ENCODE measurements at regions not wholly inside any gene's neighbourhood (a gene's known extent, or its start where the extent isn't known, plus 50 kb on each side); places are given as distances from the start of the nearest gene placed in this dataset.

DNA sequence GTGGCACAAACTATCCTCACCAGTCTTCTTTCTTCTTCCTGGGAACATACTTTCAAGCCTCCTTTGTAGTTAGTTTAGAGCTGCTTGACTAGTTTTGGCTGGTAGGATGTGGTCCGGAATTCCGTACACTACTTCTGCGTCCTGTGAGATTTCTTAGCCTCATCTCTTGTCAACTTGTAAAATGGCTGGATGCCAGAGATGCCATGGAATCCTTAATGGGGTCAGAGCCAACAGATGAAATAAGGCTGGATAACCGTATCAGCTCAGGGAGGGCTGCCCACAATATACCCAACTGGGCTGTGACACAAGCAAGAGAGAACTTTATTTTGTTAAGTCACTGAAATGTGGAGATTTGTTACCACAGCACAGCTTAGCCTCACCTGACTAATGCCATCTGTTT is 466.9 kb upstream of the MDFIC2 start:
- no peaks in the 10 kb centered on the region for H3K4me1 Mint-ChIP-seq
- no peak for ATAC-seq
- H3K27me3 Mint-ChIP-seq, result peaks cover 8% of the 10 kb centered on the region
- no peak overlapping the region for H3K4me3 Mint-ChIP-seq
- H3K36me3 Mint-ChIP-seq, result no peaks in the 10 kb centered on the region
- H3K9me3 Mint-ChIP-seq, result no peaks in the 10 kb centered on the region
- H3K27ac Mint-ChIP-seq, result no peak overlapping the region

DNA sequence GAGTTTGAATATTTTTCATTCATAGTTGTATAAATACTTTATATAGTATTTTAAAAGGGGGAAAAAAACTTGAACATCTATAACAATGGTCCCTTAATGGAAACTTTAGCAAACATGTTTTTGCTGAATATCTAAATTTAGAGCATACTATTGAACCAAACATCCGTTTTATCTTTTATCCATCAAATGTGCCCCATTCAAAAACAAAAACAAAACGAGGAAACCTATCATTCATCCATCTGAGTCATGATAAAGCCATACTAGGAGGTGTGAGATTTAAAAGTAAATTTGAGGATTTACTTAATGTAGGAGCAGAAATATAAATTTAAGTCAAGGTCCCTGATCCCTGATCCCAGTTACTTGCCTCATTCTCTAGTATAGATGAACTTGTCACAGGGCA is 463.6 kb upstream of the MDFIC2 start:
- ATAC-seq, result no peak
- H3K27me3 Mint-ChIP-seq, result peaks cover 13% of the 10 kb centered on the region
- no peaks in the 10 kb centered on the region for H3K4me1 Mint-ChIP-seq
- no peaks in the 10 kb centered on the region for H3K9me3 Mint-ChIP-seq
- H3K36me3 Mint-ChIP-seq, result no peaks in the 10 kb centered on the region
- H3K27ac Mint-ChIP-seq, result no peak overlapping the region
- no peak overlapping the region for H3K4me3 Mint-ChIP-seq

DNA sequence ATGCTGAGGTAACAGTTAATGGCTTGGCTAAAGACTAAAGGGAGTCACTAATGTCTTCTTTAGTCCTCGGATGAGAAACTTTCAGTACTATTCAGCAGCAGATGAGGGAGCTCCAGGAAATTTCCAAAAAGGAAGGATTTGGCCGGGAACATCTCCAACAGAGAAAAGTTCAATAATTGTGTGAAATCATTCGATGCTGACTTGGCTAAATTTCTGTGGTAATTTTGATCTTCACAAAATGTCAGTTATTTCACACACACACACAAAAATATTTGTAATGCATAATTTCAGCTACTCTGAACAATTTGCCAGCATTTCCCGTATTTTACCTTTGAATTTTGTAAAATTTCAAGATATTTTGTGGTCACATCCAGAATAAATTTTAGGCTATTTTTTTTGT is 462.8 kb upstream of the MDFIC2 start:
- ATAC-seq, result no peak
- Mint-ChIP-seq H3K36me3 (no peaks in the 10 kb centered on the region), H3K4me1 (no peaks in the 10 kb centered on the region), H3K9me3 (no peaks in the 10 kb centered on the region), H3K27me3 (peaks cover 15% of the 10 kb centered on the region), H3K27ac (no peak overlapping the region), H3K4me3 (no peak overlapping the region)

DNA sequence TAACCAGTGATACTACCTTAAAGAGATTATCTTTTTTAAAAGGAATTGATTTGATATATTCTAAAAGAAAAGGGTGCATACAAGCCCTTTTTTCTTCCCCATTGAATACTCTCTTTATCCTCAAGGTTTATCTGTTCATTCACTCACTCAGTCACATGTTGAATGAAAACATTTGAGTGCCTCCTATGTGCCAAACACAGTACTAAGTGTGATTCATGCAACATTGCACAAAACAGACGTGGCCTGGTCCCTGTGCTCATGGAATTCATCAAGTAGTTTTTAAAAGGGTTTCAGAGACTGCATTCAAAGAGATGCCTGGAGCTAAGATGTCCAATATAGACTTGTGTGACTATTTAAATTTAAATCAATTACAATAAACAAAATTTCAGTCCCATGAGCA is 462.2 kb upstream of the MDFIC2 start:
- no peaks in the 10 kb centered on the region for H3K9me3 Mint-ChIP-seq
- no peaks in the 10 kb centered on the region for H3K36me3 Mint-ChIP-seq
- ATAC-seq, result no peak
- H3K27ac Mint-ChIP-seq, result no peak overlapping the region
- no peak overlapping the region for H3K4me3 Mint-ChIP-seq
- peaks cover 21% of the 10 kb centered on the region for H3K27me3 Mint-ChIP-seq
- no peaks in the 10 kb centered on the region for H3K4me1 Mint-ChIP-seq

DNA sequence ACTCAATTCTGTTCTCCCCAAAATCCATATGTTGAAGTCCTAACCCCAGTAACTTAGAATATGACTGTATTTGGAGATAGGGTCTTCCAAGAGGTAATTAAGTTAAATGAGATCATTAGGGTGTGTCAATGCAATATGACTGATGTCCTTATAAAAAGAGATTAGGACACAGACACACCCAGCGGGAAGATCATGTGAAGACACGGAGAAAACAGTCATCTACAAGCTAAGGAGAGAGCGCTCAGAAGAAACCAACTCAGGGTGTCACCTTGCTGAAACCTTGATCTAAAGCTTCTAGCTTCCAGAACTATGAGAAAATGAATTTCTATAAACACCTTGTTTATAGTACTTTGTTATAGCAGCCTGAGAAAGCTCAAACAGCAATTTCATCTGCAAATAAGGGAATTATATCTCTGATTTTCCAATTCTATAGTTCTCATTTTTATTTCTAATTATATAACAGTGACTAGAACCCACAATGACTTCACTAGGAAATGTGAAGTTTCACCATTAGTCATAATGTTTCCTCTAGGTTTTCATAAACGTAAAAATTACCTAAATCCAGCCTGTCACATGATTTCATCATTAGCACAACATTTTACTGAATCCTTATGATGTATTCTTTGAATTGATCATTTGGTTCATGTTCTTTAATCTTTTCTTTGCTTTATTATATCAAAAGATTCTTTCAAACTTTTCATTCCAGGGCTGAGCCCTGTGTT is 459.1 kb upstream of the MDFIC2 start:
- Mint-ChIP-seq H3K27ac (no peak overlapping the region), H3K9me3 (peaks cover 4% of the 10 kb centered on the region), H3K4me1 (no peaks in the 10 kb centered on the region), H3K36me3 (no peaks in the 10 kb centered on the region), H3K4me3 (no peak overlapping the region), H3K27me3 (peaks cover 30% of the 10 kb centered on the region)
- no peak for ATAC-seq

DNA sequence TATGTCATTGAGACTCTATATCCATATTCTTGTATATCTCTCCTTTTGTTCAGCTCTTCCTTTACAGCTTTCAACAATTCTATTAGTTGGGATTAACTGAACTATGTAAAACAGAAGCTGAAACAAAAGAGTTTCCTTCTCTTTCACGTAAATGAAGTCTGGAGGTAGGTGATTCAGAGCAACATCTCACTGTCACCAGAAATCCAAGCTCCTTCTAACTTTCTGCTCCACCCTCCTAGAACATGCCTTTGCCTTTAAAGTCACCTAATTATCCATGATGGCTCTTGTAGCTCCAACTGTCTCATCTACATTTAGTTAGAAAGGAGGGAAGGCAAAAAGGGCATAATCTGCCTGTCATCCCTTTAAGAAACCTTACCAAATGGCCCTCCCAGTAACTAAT is 458.2 kb upstream of the MDFIC2 start:
- Mint-ChIP-seq H3K9me3 (peaks cover 4% of the 10 kb centered on the region), H3K27ac (no peak overlapping the region), H3K36me3 (no peaks in the 10 kb centered on the region), H3K4me3 (no peak overlapping the region), H3K4me1 (no peaks in the 10 kb centered on the region), H3K27me3 (peaks cover 30% of the 10 kb centered on the region)
- no peak for ATAC-seq

DNA sequence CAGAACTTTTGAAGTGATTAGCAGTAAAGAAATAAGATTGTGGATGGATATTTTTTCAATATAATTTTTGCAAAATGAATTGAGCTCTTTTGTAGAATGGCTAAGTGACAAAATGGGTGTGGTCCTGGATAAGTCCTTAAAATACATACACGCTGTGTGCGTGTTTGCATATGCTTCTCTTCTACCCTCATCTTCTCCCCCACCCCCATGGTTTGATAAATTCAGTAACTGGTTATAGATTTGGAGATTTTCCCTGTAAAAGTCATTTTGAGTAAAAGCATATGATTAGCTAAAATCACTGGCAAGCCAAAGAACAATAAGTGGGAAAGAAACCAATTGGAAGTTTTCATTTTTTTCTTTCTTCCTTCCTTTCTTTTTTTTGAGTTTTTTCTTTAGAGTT is 453.9 kb upstream of the MDFIC2 start:
- no peak for ATAC-seq
- no peaks in the 10 kb centered on the region for H3K4me1 Mint-ChIP-seq
- H3K9me3 Mint-ChIP-seq, result peaks cover 4% of the 10 kb centered on the region
- H3K27me3 Mint-ChIP-seq, result peaks cover 19% of the 10 kb centered on the region
- H3K4me3 Mint-ChIP-seq, result no peak overlapping the region
- H3K36me3 Mint-ChIP-seq, result no peaks in the 10 kb centered on the region
- H3K27ac Mint-ChIP-seq, result no peak overlapping the region

DNA sequence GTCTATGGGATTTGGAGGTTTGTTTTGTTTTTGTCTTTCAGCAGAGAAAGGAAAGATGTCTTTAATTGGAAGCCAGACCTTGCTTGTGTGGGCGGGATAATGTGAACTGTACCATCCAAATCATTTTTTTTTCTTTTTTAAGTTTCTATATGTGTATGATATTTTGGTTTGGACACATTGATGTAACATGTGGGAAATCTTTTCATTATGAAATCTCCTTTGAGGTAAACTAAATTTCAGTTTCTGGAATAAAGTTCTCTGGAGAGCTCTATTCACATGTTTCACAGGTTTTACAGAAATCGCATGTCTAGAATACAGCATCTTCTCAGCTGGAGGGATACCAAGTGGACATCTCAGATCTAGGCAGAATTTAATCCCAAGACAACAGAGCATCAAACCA is 451.5 kb upstream of the MDFIC2 start:
- no peak overlapping the region for H3K27ac Mint-ChIP-seq
- H3K27me3 Mint-ChIP-seq, result peaks cover under 1% of the 10 kb centered on the region
- no peak overlapping the region for H3K4me3 Mint-ChIP-seq
- H3K9me3 Mint-ChIP-seq, result peaks cover under 1% of the 10 kb centered on the region
- H3K36me3 Mint-ChIP-seq, result no peaks in the 10 kb centered on the region
- no peak for ATAC-seq
- no peaks in the 10 kb centered on the region for H3K4me1 Mint-ChIP-seq

DNA sequence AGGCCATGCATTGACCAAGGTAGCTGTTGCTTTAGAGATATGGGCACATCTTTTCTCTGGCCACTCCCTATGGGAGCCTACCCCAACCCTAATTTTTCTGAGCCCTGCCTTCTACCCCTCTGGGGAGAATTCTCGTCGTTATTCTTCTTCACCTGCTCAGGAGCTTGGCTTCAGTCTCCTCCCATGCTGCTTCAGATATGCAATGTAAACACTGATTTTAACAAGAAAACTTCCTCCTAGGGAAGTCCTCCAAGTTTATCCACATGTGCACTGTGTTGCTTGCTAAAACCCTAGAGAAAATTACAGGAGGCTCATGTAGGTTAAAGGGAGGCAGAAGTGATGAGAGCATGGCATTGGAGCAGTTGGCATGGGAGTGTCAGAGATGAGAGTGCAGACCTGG is 445.2 kb upstream of the MDFIC2 start:
- H3K4me1 Mint-ChIP-seq, result no peaks in the 10 kb centered on the region
- ATAC-seq, result no peak
- no peak overlapping the region for H3K27ac Mint-ChIP-seq
- no peaks in the 10 kb centered on the region for H3K9me3 Mint-ChIP-seq
- no peaks in the 10 kb centered on the region for H3K27me3 Mint-ChIP-seq
- H3K4me3 Mint-ChIP-seq, result no peak overlapping the region
- H3K36me3 Mint-ChIP-seq, result no peaks in the 10 kb centered on the region

DNA sequence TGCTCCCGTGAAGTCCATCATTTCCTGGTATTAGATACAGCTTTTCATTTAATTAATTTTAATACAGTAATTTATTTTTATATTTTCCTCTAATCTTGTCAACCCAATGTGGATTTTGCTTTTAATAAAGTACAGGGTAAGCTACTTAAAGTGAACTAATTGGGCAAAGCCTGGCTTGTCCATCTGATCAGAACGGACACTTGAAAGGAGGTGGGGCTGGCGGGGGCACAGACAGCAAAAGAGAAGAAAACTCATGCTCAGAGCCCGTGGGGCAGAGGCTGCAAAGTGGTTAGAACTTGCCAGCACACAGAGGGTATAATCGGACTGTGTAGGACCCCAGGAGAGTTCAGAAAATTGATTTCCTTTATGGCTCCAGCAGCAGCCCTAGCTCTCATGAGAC is 443.1 kb upstream of the MDFIC2 start:
- Mint-ChIP-seq H3K9me3 (no peaks in the 10 kb centered on the region), H3K4me3 (no peak overlapping the region), H3K27ac (no peak overlapping the region), H3K4me1 (no peaks in the 10 kb centered on the region), H3K27me3 (no peaks in the 10 kb centered on the region), H3K36me3 (no peaks in the 10 kb centered on the region)
- ATAC-seq, result no peak

DNA sequence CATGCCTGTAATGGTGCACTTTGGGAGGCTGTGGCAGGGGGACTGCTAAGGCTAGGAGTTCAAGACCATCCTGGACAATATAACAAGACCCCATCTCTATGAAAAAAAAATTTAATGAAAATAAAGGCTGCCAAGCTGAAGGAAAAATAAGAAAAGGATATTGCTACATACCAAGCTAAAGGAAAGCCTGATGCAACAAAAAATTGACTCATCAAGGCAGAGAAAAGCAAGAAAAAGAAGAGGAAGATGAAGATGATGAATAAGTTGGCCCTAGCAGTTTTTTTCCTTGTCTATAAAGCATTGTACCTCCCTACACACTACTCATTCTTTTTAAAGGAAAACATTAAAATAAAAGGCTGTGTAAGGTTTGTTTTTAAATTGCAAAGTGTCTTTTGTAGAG is 441.9 kb upstream of the MDFIC2 start:
- Mint-ChIP-seq H3K4me1 (no peaks in the 10 kb centered on the region), H3K9me3 (no peaks in the 10 kb centered on the region), H3K27ac (no peak overlapping the region), H3K4me3 (no peak overlapping the region), H3K36me3 (no peaks in the 10 kb centered on the region), H3K27me3 (no peaks in the 10 kb centered on the region)
- ATAC-seq, result no peak

DNA sequence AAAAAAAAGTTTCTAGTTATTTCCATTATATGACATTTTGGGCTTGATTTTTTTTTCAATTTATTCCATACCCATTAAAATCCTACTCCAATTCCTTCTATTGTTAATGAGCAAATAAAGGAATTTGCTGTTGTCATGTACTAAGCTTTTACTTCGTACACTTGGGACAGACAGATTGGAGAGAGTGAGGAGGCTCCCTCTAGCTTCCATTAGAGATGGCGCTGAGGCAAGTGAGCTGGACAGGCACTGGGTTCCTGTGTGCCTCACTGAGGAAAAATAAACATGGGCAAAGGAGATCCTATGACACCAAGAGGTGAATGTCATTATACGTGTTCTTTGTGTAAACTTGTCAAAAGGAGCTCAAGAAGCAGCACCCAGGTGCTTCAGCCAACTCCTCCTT is 441.1 kb upstream of the MDFIC2 start:
- peaks cover 7% of the 10 kb centered on the region for H3K27me3 Mint-ChIP-seq
- H3K36me3 Mint-ChIP-seq, result no peaks in the 10 kb centered on the region
- no peak overlapping the region for H3K4me3 Mint-ChIP-seq
- H3K4me1 Mint-ChIP-seq, result no peaks in the 10 kb centered on the region
- ATAC-seq, result no peak
- H3K9me3 Mint-ChIP-seq, result no peaks in the 10 kb centered on the region
- no peak overlapping the region for H3K27ac Mint-ChIP-seq

DNA sequence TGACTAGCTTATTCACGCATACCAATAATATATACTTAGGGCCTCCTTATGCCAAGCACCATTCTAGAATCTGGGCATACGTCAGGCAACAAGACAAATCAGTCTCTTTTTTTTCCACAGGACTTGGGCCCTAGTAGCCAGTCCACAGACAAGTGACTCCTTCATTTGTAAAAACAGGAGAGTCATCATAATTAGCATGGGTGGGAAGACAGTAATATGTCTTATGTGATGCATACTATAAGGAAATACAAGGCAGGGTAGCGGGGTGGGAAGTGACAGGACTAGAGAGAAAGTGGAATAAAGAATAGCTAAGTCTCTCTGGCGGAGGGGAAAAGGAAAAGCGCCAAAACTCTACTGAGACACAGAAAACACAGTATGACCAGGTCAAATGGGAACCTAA is 439.6 kb upstream of the MDFIC2 start:
- H3K27ac Mint-ChIP-seq, result no peak overlapping the region
- H3K36me3 Mint-ChIP-seq, result no peaks in the 10 kb centered on the region
- no peak for ATAC-seq
- H3K4me3 Mint-ChIP-seq, result no peak overlapping the region
- peaks cover 11% of the 10 kb centered on the region for H3K27me3 Mint-ChIP-seq
- no peaks in the 10 kb centered on the region for H3K9me3 Mint-ChIP-seq
- H3K4me1 Mint-ChIP-seq, result no peaks in the 10 kb centered on the region

DNA sequence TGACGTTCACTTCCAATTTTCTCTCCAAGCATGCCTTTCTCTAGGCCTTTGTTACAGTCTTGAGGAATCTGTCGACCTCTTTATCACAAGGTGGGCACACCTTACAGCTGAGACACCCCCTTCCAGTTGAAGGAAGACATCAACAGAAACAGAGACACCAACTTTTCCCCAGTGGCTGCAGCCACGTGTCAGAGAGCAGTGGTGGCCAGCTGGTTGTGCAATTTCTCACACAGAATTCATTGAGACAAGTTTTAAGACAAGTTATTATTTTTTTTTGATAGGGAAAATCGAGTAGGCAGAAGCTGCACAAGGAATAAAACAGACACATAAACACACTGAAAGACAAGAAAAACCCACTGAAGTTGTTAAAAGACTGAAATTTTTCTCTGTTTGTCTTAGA is 436.7 kb upstream of the MDFIC2 start:
- Mint-ChIP-seq H3K27ac (no peak overlapping the region), H3K36me3 (no peaks in the 10 kb centered on the region), H3K4me3 (no peak overlapping the region), H3K27me3 (peaks cover 23% of the 10 kb centered on the region), H3K9me3 (no peaks in the 10 kb centered on the region), H3K4me1 (no peaks in the 10 kb centered on the region)
- ATAC-seq, result no peak

DNA sequence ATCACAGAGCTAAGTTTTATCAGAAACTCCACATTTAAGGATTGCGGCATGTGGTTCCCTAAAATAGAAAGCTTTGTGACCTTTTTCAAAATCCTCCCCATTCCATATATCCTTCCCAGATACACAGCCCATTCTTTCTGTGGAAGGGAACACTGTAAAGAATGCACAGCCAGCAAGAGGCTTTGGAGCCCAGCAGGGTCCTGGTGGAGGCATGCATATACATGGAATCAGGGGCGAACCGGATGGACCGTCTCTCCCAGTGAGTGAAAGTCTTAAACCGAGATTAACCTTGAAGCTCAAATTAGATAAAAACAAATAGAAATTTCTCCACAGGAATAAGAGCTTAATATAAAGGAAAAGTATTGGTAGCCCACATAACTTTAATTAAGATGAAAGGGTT is 436.2 kb upstream of the MDFIC2 start:
- H3K27ac Mint-ChIP-seq, result no peak overlapping the region
- no peak for ATAC-seq
- peaks cover 23% of the 10 kb centered on the region for H3K27me3 Mint-ChIP-seq
- no peaks in the 10 kb centered on the region for H3K36me3 Mint-ChIP-seq
- no peaks in the 10 kb centered on the region for H3K9me3 Mint-ChIP-seq
- H3K4me1 Mint-ChIP-seq, result no peaks in the 10 kb centered on the region
- no peak overlapping the region for H3K4me3 Mint-ChIP-seq

DNA sequence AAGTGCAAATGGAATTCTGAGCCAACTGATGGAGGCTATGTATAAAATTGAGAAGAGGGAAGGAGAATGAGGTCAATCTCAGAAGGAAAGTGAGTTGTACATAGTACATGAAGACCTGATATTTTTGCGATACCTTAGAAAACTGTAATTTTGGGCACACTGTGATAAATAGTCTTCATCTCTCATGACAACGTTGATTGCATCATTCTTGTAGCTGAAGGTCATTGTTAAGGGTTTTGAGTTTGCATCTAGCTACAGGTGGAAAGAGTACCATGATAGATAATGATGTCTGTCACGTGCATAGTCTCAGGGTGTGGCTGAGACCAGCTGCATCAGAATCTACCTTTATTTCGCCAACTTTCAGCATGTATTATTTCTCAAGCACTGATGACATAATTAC is 435.4 kb upstream of the MDFIC2 start:
- no peak for ATAC-seq
- H3K4me1 Mint-ChIP-seq, result no peaks in the 10 kb centered on the region
- no peak overlapping the region for H3K4me3 Mint-ChIP-seq
- H3K9me3 Mint-ChIP-seq, result no peaks in the 10 kb centered on the region
- peaks cover 23% of the 10 kb centered on the region for H3K27me3 Mint-ChIP-seq
- no peaks in the 10 kb centered on the region for H3K36me3 Mint-ChIP-seq
- H3K27ac Mint-ChIP-seq, result no peak overlapping the region

DNA sequence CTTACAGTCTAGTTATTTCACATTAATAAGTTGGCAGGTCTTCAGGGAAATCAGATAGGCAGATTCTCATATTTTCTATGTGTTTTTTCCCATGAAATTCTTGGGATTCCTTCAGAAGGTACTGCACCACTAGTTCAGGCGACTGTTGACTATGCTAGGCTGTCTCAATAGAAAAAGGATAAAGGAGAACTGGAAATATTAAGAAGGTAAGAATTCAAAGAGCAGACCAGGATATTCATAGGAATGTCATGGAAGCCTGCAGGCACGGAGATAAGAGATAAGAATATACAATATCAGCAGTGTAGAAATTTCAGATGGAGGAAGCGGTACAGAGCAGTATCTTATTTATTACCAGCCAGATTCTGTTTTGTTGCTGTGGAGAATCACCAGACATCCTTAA is 432.1 kb upstream of the MDFIC2 start:
- H3K27me3 Mint-ChIP-seq, result peaks cover 23% of the 10 kb centered on the region
- no peak overlapping the region for H3K27ac Mint-ChIP-seq
- H3K36me3 Mint-ChIP-seq, result no peaks in the 10 kb centered on the region
- no peak for ATAC-seq
- no peaks in the 10 kb centered on the region for H3K4me1 Mint-ChIP-seq
- H3K4me3 Mint-ChIP-seq, result no peak overlapping the region
- H3K9me3 Mint-ChIP-seq, result no peaks in the 10 kb centered on the region
